ENCODE measurements at regions not wholly inside any gene's neighbourhood (a gene's known extent, or its start where the extent isn't known, plus 50 kb on each side); places are given as distances from the start of the nearest gene placed in this dataset.

- Mint-ChIP-seq H3K9me3 (peaks cover 3% of the 10 kb centered on the region; the same call in 1 of the 3 replicates), H3K4me3 (no peak overlapping the region), H3K27me3 (ENCODE audit: insufficient read depth, low read depth, poor library complexity) (no peaks in the 10 kb centered on the region), H3K4me1 (peaks cover 5% of the 10 kb centered on the region; the same call in 1 of the 3 replicates), H3K36me3 (ENCODE audit: low read depth) (no peaks in the 10 kb centered on the region), H3K27ac (no peak overlapping the region)
- DNase-seq (ENCODE audit: low spot score) (no peak), ATAC-seq (no peak)
- TF ChIP-seq ZNF462 (CRISPR knock-in tag; IDR thresholded peaks at IDR 0.05) = no peak
- TF ChIP-seq JUNB (IDR thresholded peaks at IDR 0.05; ENCODE audit: unreplicated experiment) = no peak
- no peak for TF ChIP-seq CTCF (conservative IDR thresholded peaks at IDR 0.05; ENCODE audit: low read depth in 2 of 2)
- TF ChIP-seq STAT1 (IDR thresholded peaks at IDR 0.05; ENCODE audit: unreplicated experiment) = no peak
- no peak for TF ChIP-seq CREB1 (CRISPR knock-in tag; IDR thresholded peaks at IDR 0.05; ENCODE audit: low read depth)
- TF ChIP-seq POLR2AphosphoS5 (IDR thresholded peaks at IDR 0.05; ENCODE audit: low read depth) = no peak
- no peak for TF ChIP-seq NANOG (IDR thresholded peaks at IDR 0.05; ENCODE audit: borderline replicate concordance)
- TF ChIP-seq ZNF114 (CRISPR knock-in tag; IDR thresholded peaks at IDR 0.05) = no peak
- TF ChIP-seq ETS1 (IDR thresholded peaks at IDR 0.05) = no peak
- TF ChIP-seq EZH2 (IDR thresholded peaks at IDR 0.05; ENCODE audit: low read depth, unreplicated experiment) = no peak
- no peak for TF ChIP-seq ZNF331 (CRISPR knock-in tag; IDR thresholded peaks at IDR 0.05; ENCODE audit: low read depth)
- no peak for TF ChIP-seq REST (IDR thresholded peaks at IDR 0.05; ENCODE audit: unreplicated experiment)
- TF ChIP-seq EZH2phosphoT487 (IDR thresholded peaks at IDR 0.05; ENCODE audit: unreplicated experiment) = no peak
- Histone ChIP-seq H2AFZ (no peak overlapping the region), H3K27ac (ENCODE audit: low read depth) (no peak overlapping the region), H3K4me1 (ENCODE audit: insufficient read depth) (no peaks in the 10 kb centered on the region; the same call in 1 of the 2 replicates), H3K4me2 (no peak overlapping the region), H4K20me1 (replicated peaks; ENCODE audit: insufficient read depth) (no peaks in the 10 kb centered on the region), H3K4me3 (no peak overlapping the region), H3K36me3 (ENCODE audit: insufficient read depth) (no peaks in the 10 kb centered on the region), H3K9me2 (ENCODE audit: insufficient read depth) (no peaks in the 10 kb centered on the region), H3F3A (replicated peaks; ENCODE audit: low read depth) (no peaks in the 10 kb centered on the region), H3K79me2 (replicated peaks; ENCODE audit: insufficient read depth) (no peaks in the 10 kb centered on the region), H3K27me3 (ENCODE audit: insufficient read depth) (no peaks in the 10 kb centered on the region)
Observed at GRCh38 chr4:60840020-60840419, 360.1 kb upstream of the ADGRL3 start.
